ENCODE measurements at regions not wholly inside any gene's neighbourhood (a gene's known extent, or its start where the extent isn't known, plus 50 kb on each side); places are given as distances from the start of the nearest gene placed in this dataset.

DNA sequence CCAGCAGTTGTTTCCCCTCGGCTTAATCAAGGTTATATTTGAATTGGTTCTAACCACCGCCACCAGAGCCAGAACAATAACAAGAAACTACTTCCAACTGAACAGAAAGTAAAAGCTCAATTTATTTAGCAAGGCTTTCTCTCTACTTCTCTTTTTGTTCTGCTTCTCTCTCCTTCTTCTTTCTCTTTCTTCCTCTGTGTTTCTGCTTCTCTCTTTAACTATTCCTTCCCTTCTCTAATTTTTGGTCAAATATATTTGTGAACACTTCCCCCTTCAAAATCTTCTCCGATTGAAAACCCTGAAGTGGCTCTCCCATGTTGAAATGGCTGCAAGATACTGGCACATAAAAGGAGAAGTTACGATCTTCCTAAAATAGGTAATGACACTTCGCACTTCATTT, 1195.9 kb upstream of the PRKX start:
- TF ChIP-seq, protein P1, sequence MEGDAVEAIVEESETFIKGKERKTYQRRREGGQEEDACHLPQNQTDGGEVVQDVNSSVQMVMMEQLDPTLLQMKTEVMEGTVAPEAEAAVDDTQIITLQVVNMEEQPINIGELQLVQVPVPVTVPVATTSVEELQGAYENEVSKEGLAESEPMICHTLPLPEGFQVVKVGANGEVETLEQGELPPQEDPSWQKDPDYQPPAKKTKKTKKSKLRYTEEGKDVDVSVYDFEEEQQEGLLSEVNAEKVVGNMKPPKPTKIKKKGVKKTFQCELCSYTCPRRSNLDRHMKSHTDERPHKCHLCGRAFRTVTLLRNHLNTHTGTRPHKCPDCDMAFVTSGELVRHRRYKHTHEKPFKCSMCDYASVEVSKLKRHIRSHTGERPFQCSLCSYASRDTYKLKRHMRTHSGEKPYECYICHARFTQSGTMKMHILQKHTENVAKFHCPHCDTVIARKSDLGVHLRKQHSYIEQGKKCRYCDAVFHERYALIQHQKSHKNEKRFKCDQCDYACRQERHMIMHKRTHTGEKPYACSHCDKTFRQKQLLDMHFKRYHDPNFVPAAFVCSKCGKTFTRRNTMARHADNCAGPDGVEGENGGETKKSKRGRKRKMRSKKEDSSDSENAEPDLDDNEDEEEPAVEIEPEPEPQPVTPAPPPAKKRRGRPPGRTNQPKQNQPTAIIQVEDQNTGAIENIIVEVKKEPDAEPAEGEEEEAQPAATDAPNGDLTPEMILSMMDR (IDR thresholded peaks at IDR 0.05), result no peak
- no peak for TF ChIP-seq POLR2A (IDR thresholded peaks at IDR 0.05)

All from sigmoid colon (tissue), 3 donors.